Breast epithelium (tissue), 3 donors: ENCODE measurements at regions not wholly inside any gene's neighbourhood (a gene's known extent, or its start where the extent isn't known, plus 50 kb on each side); places are given as distances from the start of the nearest gene placed in this dataset.

ENCODE experiments used
- CTCF ChIP-seq, 3 donors: fragments of 450-650 bp; IDR thresholded peaks; one replicate each; pipeline ENCODE4 v1.5.1; 2016 to 2017; ENCODE audit warnings: antibody characterized with exemption in 3 of 3, mild to moderate bottlenecking in 3 of 3, moderate library complexity in 3 of 3
- POLR2A ChIP-seq: fragments of 450-650 bp; IDR thresholded peaks from one replicate; pipeline ENCODE4 v1.6.1; 2016; ENCODE audit warnings: antibody characterized with exemption, mild to moderate bottlenecking, moderate library complexity
- POLR2AphosphoS5 ChIP-seq, 3 donors: sonication (generic); formaldehyde crosslinking; IDR thresholded peaks; one replicate each; pipeline ENCODE4 v1.6.1; 2017; ENCODE audit warnings: antibody characterized with exemption in 3 of 3

GRCh38 chr20:55557191-55557590, 448.1 kb downstream of the CBLN4 start:
- TF ChIP-seq CTCF (IDR thresholded peaks at IDR 0.05): no peak
- no peak for TF ChIP-seq POLR2AphosphoS5 (IDR thresholded peaks at IDR 0.05)
- no peak for TF ChIP-seq POLR2A
